Neural crest cell (in vitro differentiated cells): ENCODE measurements at regions not wholly inside any gene's neighbourhood (a gene's known extent, or its start where the extent isn't known, plus 50 kb on each side); places are given as distances from the start of the nearest gene placed in this dataset.

Experiments used
- DNase-seq: peaks from one replicate; pipeline ENCODE4 v3.0.0; 2021; ENCODE audit warnings: low read depth, mixed read lengths, low spot score
- H3K27ac Mint-ChIP-seq: one replicate; pipeline ENCODE4 v1.8.0; 2021; ENCODE audit warnings: mild to moderate bottlenecking, mixed read lengths; ENCODE audit not compliant: unreplicated experiment
- H3K27me3 Mint-ChIP-seq: 2 replicates; pipeline ENCODE4 v1.8.0; 2021; ENCODE audit warnings: low read depth, mild to moderate bottlenecking, mixed read lengths
- H3K36me3 Mint-ChIP-seq: 2 replicates; pipeline ENCODE4 v1.8.0; 2021; ENCODE audit warnings: low read depth, mild to moderate bottlenecking, mixed read lengths
- H3K4me1 Mint-ChIP-seq: 2 replicates; pipeline ENCODE4 v1.8.0; 2021; ENCODE audit warnings: mixed read lengths
- H3K4me3 Mint-ChIP-seq: one replicate; pipeline ENCODE4 v1.8.0; 2021; ENCODE audit warnings: mild to moderate bottlenecking, mixed read lengths
- H3K9me3 Mint-ChIP-seq: 2 replicates; pipeline ENCODE4 v1.8.0; 2021; ENCODE audit warnings: mixed read lengths
- TF ChIP-seq, protein P1 (sequence below): fragments of 200-600 bp; sonication (generic); conservative IDR thresholded peaks from 2 replicates; pipeline ENCODE4 v1.5.0; 2021; ENCODE audit warnings: antibody characterized with exemption, mild to moderate bottlenecking

DNA sequence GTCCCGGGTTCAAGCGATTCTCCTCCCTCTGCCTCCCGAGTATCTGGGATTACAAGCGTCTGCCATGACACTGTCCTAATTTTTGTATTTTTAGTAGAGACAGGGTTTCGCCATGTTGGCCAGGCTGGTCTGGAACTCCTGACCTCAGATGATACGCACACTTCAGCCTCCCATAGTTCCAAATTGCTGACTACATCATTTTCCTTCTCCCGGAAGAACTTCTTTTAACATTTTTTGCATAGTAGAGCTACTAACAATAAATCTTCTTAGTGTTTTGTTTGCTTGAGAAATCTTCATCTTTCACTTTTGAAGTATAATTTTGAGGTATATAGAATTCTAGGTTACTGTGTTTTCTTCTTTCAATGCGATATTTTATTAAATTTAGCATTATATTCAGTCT is 1415.1 kb upstream of the RAG2 start:
- TF ChIP-seq, protein P1, sequence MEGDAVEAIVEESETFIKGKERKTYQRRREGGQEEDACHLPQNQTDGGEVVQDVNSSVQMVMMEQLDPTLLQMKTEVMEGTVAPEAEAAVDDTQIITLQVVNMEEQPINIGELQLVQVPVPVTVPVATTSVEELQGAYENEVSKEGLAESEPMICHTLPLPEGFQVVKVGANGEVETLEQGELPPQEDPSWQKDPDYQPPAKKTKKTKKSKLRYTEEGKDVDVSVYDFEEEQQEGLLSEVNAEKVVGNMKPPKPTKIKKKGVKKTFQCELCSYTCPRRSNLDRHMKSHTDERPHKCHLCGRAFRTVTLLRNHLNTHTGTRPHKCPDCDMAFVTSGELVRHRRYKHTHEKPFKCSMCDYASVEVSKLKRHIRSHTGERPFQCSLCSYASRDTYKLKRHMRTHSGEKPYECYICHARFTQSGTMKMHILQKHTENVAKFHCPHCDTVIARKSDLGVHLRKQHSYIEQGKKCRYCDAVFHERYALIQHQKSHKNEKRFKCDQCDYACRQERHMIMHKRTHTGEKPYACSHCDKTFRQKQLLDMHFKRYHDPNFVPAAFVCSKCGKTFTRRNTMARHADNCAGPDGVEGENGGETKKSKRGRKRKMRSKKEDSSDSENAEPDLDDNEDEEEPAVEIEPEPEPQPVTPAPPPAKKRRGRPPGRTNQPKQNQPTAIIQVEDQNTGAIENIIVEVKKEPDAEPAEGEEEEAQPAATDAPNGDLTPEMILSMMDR: no peak
- H3K27me3 Mint-ChIP-seq: no peaks in the 10 kb centered on the region
- H3K36me3 Mint-ChIP-seq: no peaks in the 10 kb centered on the region
- no peak for DNase-seq
- no peaks in the 10 kb centered on the region for H3K4me1 Mint-ChIP-seq
- no peak overlapping the region for H3K27ac Mint-ChIP-seq
- H3K9me3 Mint-ChIP-seq: no peaks in the 10 kb centered on the region
- no peak overlapping the region for H3K4me3 Mint-ChIP-seq

DNA sequence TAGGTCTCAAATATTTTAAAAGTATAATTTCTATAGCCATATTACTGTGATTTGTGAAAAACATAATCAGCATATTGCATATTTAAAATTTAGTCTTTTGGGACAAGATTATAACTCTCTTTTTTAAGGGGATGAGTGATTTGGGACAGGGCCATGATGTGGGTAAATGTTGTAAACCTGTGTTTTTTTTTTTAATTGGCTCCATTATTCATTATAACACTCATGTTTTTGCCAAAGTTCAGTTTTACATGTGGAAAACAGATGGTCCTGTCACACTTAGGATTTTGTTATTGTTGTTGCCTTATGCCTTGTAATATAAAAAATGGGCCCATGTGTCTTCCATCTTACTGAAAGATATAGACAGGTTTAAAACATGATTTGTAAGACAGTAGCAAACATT is 1413.5 kb upstream of the RAG2 start:
- Mint-ChIP-seq H3K4me3 (no peak overlapping the region), H3K27me3 (no peaks in the 10 kb centered on the region), H3K4me1 (no peaks in the 10 kb centered on the region), H3K27ac (no peak overlapping the region), H3K9me3 (no peaks in the 10 kb centered on the region), H3K36me3 (no peaks in the 10 kb centered on the region)
- no peak for DNase-seq
- TF ChIP-seq, protein P1: no peak

DNA sequence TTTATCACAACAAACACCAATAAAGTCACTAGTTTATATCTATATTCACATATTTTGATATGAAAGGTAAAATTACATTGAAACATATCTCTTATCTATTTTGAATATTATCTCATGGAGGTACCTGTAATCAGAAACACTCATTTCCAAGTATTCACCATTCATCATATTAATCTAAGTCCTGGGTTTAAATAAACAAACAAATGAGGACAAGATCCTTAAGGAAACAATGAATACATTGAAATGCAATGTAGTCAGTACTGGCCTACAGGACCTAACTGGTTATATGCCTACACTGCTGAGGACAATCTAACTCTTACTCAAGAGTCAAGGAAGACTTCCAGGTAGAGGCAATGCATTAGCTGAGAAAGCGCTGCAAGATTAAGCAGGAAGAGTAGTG is 1411.9 kb upstream of the RAG2 start:
- Mint-ChIP-seq H3K27me3 (no peaks in the 10 kb centered on the region), H3K27ac (no peak overlapping the region), H3K4me3 (no peak overlapping the region), H3K4me1 (no peaks in the 10 kb centered on the region), H3K9me3 (no peaks in the 10 kb centered on the region), H3K36me3 (no peaks in the 10 kb centered on the region)
- TF ChIP-seq, protein P1: no peak
- no peak for DNase-seq

DNA sequence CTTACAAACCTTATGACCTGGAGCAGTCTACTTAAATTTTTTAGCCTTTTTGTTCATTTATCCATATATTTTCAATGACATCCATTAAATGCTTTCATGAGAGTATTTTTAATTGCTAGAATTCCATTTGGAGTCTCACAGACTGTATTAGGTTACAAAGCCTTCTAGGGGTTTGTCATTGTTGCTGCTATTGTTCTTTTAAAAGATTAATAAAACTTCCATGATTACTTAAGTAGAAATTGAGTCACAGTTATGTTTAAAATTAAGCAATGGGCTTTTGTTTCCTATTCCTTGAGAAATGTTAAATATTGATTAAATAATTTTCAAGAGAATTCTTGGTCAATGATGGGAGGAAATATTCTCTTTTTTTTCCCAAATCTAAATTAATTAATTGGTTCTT is 1408.4 kb upstream of the RAG2 start:
- DNase-seq: no peak
- Mint-ChIP-seq H3K9me3 (peaks cover 7% of the 10 kb centered on the region), H3K27me3 (no peaks in the 10 kb centered on the region), H3K27ac (no peak overlapping the region), H3K36me3 (peaks cover 2% of the 10 kb centered on the region), H3K4me3 (no peak overlapping the region), H3K4me1 (no peaks in the 10 kb centered on the region)
- TF ChIP-seq, protein P1: no peak

DNA sequence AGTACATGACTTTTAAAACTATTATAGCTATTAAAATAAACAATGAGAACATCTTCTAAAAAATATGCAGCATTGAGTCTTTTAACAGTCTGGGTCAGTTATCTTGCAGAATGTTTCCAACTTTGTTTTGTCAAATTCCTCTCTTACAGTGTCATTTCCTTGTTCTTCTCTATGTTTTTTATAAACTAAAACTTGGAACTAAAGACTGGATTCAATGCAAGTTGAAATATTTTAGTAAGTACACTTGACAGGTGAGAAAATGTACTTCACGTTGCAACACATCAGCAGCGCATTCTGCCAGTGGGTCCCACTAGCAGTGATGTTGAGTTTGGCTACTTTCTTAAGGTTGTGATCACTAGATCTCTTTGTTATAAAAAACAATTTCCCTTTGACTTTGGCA is 1407.6 kb upstream of the RAG2 start:
- H3K36me3 Mint-ChIP-seq: peaks cover 2% of the 10 kb centered on the region
- no peaks in the 10 kb centered on the region for H3K27me3 Mint-ChIP-seq
- TF ChIP-seq, protein P1: no peak
- DNase-seq: no peak
- H3K27ac Mint-ChIP-seq: no peak overlapping the region
- H3K4me1 Mint-ChIP-seq: no peaks in the 10 kb centered on the region
- no peak overlapping the region for H3K4me3 Mint-ChIP-seq
- H3K9me3 Mint-ChIP-seq: peaks cover 7% of the 10 kb centered on the region

DNA sequence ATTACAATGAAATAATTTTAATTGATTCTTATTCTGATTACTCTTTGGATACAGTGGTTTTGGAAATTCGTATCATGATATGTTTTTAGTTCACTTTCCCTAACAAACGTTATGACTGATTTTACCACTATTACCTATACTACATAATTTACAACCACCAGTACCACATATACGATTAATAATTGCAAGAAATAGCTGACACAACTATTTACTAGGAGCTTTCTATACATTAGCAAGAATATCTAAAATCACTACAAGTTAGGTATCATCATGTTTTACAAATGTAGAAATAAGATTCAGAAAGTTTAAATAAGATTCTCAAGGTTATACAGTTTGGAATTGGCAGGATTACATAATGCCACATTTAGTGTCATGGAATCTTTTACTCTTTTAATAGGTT is 1401.1 kb upstream of the RAG2 start:
- Mint-ChIP-seq H3K4me1 (no peaks in the 10 kb centered on the region), H3K36me3 (no peaks in the 10 kb centered on the region), H3K27me3 (no peaks in the 10 kb centered on the region), H3K4me3 (no peak overlapping the region), H3K27ac (no peak overlapping the region), H3K9me3 (peaks cover 6% of the 10 kb centered on the region)
- DNase-seq: no peak
- TF ChIP-seq, protein P1: no peak
